ENCODE measurements at regions not wholly inside any gene's neighbourhood (a gene's known extent, or its start where the extent isn't known, plus 50 kb on each side); places are given as distances from the start of the nearest gene placed in this dataset.
"Not testable (repeated sequence)": the region's sequence is repeated elsewhere in the genome, so short reads cannot be mapped to it uniquely, and the experiment has no call there.

GRCh38 chr13:89343165-89343564 lies 1672.0 kb downstream of the SLITRK5 start:
- H3K27me3 Mint-ChIP-seq, result no peaks in the 10 kb centered on the region
- H3K36me3 Mint-ChIP-seq (ENCODE audit: low read depth), result no peaks in the 10 kb centered on the region
- no peaks in the 10 kb centered on the region for H3K4me1 Mint-ChIP-seq
- peaks cover 3% of the 10 kb centered on the region for H3K9me3 Mint-ChIP-seq
- no peak overlapping the region for H3K27ac Mint-ChIP-seq
- ChIA-PET CTCF (no interaction called here), POLR2A (no interaction called here)
- DNase-seq, result no peak
- no peak overlapping the region for H3K4me3 Mint-ChIP-seq

DNA sequence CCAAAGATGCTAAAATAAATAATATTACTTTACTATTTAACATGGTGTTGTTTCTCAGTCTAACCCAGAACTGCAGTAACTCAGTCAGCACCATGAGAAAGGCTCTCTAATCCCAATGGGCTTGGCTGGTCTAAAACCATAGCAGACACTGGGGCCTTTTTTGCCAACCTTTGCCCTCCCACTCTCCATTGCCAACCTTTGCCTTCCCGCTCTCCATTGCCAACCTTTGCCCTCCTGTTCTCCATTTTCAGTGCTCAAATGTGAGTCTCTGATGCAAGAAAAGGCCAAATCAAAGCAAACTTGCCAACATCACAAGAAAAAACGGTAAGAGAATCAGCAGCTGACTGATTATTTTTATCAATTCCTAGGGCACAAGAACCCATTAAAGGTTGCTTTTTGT lies 1681.2 kb downstream of the SLITRK5 start:
- no peaks in the 10 kb centered on the region for H3K27me3 Mint-ChIP-seq

GRCh38 chr13:89361909-89362308 lies 1690.7 kb downstream of the SLITRK5 start:
- ChIA-PET CTCF (no interaction called here), POLR2A (no interaction called here)
- H3K36me3 Mint-ChIP-seq (ENCODE audit: low read depth), result no peaks in the 10 kb centered on the region
- H3K27me3 Mint-ChIP-seq, result no peaks in the 10 kb centered on the region
- no peak overlapping the region for H3K4me3 Mint-ChIP-seq
- H3K27ac Mint-ChIP-seq, result no peak overlapping the region
- H3K4me1 Mint-ChIP-seq, result no peaks in the 10 kb centered on the region
- no peak for DNase-seq
- H3K9me3 Mint-ChIP-seq, result peaks cover 9% of the 10 kb centered on the region

More for the DNA sequence above, 1681.2 kb downstream of the SLITRK5 start:
- Mint-ChIP-seq H3K27ac (no peak overlapping the region), H3K4me3 (no peak overlapping the region), H3K9me3 (peaks cover 8% of the 10 kb centered on the region), H3K36me3 (ENCODE audit: low read depth) (no peaks in the 10 kb centered on the region), H3K4me1 (no peaks in the 10 kb centered on the region)
- POLR2A ChIA-PET, result no interaction called here
- DNase-seq, result no peak
- CTCF ChIA-PET, result no interaction called here

DNA sequence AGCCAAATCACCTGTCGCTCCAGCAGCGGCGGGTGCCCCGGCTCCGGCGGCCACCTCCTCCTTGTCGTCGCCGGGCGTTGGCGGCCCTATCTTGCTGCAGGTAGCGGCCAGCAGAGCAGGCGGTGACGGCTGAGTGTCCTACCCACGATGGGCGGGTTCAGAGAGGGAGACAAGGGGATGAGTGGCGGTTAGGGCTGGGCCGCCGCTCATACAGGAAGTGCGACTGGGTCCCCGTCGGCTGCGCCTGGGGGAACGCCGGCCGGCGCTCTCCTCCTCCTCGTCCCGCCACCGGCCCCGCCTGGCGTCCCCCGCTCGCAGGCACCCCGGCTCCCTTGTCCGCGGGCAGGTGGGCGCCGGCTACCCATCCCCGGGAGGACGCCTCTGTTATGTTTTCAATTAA lies 1692.0 kb downstream of the SLITRK5 start:
- H3K4me3 Mint-ChIP-seq, result no peak overlapping the region
- POLR2A ChIA-PET, result no interaction called here
- no peaks in the 10 kb centered on the region for H3K36me3 Mint-ChIP-seq (ENCODE audit: low read depth)
- DNase-seq, result no peak
- H3K4me1 Mint-ChIP-seq, result no peaks in the 10 kb centered on the region
- H3K9me3 Mint-ChIP-seq, result peaks cover 5% of the 10 kb centered on the region
- CTCF ChIA-PET, result no interaction called here
- no peaks in the 10 kb centered on the region for H3K27me3 Mint-ChIP-seq
- H3K27ac Mint-ChIP-seq, result no peak overlapping the region

GRCh38 chr13:89372193-89372592 lies 1701.0 kb downstream of the SLITRK5 start:
- Mint-ChIP-seq H3K36me3 (ENCODE audit: low read depth) (no peaks in the 10 kb centered on the region), H3K27ac (no peak overlapping the region)

GRCh38 chr13:89375839-89376238 lies 1704.7 kb downstream of the SLITRK5 start:
- Mint-ChIP-seq H3K36me3 (ENCODE audit: low read depth) (no peaks in the 10 kb centered on the region), H3K9me3 (peaks cover 10% of the 10 kb centered on the region), H3K4me3 (no peak overlapping the region), H3K27me3 (no peaks in the 10 kb centered on the region), H3K27ac (no peak overlapping the region), H3K4me1 (no peaks in the 10 kb centered on the region)
- no peak for DNase-seq
- CTCF ChIA-PET, result no interaction called here
- POLR2A ChIA-PET, result no interaction called here

More at GRCh38 chr13:89372193-89372592, 1701.0 kb downstream of the SLITRK5 start:
- no peaks in the 10 kb centered on the region for H3K27me3 Mint-ChIP-seq
- H3K9me3 Mint-ChIP-seq, result no peaks in the 10 kb centered on the region
- ChIA-PET CTCF (no interaction called here), POLR2A (no interaction called here)
- H3K4me1 Mint-ChIP-seq, result no peaks in the 10 kb centered on the region
- DNase-seq, result no peak
- no peak overlapping the region for H3K4me3 Mint-ChIP-seq

DNA sequence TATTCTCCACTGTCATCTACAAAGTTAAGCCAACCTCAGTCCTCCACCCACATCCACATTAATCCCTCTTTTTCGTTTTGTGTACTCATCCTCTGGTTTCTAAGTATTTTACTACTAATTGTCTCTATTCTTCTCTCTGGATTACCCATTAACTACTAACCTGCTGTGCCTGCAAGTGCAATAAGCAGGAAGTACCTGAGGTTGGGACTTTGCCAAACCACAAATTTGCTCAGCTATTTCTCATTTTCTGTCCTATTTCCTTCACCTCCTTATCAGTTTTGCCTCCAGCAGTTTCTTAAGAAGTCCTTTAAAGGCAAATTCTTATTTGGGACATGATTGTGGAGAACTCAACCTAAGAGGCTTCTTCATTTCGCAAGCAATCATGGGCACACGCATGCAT lies 1708.9 kb downstream of the SLITRK5 start:
- ChIA-PET POLR2A (no interaction called here), CTCF (no interaction called here)
- H3K27ac Mint-ChIP-seq, result no peak overlapping the region
- H3K9me3 Mint-ChIP-seq, result peaks cover 10% of the 10 kb centered on the region
- no peaks in the 10 kb centered on the region for H3K27me3 Mint-ChIP-seq
- H3K4me3 Mint-ChIP-seq, result no peak overlapping the region
- no peaks in the 10 kb centered on the region for H3K36me3 Mint-ChIP-seq (ENCODE audit: low read depth)
- no peak for DNase-seq
- no peaks in the 10 kb centered on the region for H3K4me1 Mint-ChIP-seq

DNA sequence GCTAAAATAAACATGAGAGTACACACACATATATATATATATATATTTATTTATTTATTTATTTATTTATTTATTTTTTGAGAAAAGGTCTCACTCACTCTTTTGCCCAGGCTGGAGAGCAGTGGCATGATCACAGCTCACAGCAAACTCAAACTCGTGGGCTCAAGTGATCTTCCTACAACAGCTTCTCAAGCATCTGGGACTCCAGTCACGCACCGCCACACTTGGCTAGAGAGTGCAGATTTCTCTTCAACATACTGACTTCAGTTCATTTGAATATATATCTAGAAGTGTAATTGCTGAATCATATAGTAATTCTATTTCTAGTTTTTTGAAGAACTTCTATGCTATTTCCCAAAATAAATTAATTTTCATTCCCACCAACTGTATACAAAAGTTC lies 1711.8 kb downstream of the SLITRK5 start:
- H3K9me3 Mint-ChIP-seq, result peaks cover 9% of the 10 kb centered on the region
- H3K4me3 Mint-ChIP-seq, result no peak overlapping the region
- H3K27me3 Mint-ChIP-seq, result no peaks in the 10 kb centered on the region
- ChIA-PET POLR2A (no interaction called here), CTCF (no interaction called here)
- no peaks in the 10 kb centered on the region for H3K36me3 Mint-ChIP-seq (ENCODE audit: low read depth)
- DNase-seq, result no peak
- no peak overlapping the region for H3K27ac Mint-ChIP-seq
- H3K4me1 Mint-ChIP-seq, result no peaks in the 10 kb centered on the region

DNA sequence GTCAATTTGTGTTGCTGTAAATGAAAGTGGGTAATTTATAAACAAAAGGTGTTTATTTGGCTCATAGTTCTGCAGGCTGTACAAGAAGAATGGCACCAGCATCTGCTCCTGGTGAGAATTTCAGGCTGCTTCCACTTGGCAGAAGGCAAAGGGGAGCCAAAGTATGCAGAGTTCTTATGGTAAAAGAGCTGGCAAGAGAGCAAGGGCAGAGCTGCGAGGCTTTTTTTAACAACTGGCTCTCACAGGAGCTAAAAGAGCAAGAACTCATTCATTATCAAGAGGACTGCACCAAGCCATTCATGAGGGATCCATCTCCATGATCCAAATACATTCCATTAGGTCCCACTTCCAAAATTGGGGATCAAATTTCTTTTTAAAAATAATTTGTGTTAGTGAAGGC lies 1712.7 kb downstream of the SLITRK5 start:
- ChIA-PET CTCF (no interaction called here), POLR2A (no interaction called here)
- no peaks in the 10 kb centered on the region for H3K27me3 Mint-ChIP-seq
- H3K27ac Mint-ChIP-seq, result no peak overlapping the region
- no peak for DNase-seq
- H3K36me3 Mint-ChIP-seq (ENCODE audit: low read depth), result no peaks in the 10 kb centered on the region
- H3K9me3 Mint-ChIP-seq, result peaks cover 10% of the 10 kb centered on the region
- no peak overlapping the region for H3K4me3 Mint-ChIP-seq
- no peaks in the 10 kb centered on the region for H3K4me1 Mint-ChIP-seq

GRCh38 chr13:89393758-89394304 lies 1722.7 kb downstream of the SLITRK5 start:
- POLR2A ChIA-PET, result no interaction called here
- no peak overlapping the region for H3K4me3 Mint-ChIP-seq
- CTCF ChIA-PET, result no interaction called here
- H3K27ac Mint-ChIP-seq, result no peak overlapping the region
- no peaks in the 10 kb centered on the region for H3K36me3 Mint-ChIP-seq (ENCODE audit: low read depth)
- DNase-seq, result no peak
- H3K4me1 Mint-ChIP-seq, result no peaks in the 10 kb centered on the region
- no peaks in the 10 kb centered on the region for H3K9me3 Mint-ChIP-seq
- no peaks in the 10 kb centered on the region for H3K27me3 Mint-ChIP-seq

DNA sequence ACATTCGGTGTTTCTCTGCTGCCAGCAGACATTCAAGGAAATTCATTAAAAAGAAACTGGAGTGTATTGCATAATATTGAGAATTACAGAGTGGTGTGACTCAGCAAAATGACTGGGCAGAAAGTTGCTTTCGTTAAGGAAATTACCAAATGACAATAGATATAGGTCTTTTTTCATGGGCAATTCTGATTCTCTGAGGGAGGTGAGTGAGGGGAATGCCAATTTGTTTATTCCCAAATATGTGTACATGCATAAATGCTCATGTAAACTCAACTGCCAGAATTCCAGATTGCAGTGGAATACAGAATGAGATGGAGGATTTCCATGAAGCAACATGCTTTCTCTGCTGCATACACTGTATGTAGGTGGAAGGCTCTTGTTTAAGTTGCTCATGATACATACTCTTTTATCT lies 1730.1 kb downstream of the SLITRK5 start:
- H3K9me3 Mint-ChIP-seq, result no peaks in the 10 kb centered on the region
- DNase-seq, result no peak

DNA sequence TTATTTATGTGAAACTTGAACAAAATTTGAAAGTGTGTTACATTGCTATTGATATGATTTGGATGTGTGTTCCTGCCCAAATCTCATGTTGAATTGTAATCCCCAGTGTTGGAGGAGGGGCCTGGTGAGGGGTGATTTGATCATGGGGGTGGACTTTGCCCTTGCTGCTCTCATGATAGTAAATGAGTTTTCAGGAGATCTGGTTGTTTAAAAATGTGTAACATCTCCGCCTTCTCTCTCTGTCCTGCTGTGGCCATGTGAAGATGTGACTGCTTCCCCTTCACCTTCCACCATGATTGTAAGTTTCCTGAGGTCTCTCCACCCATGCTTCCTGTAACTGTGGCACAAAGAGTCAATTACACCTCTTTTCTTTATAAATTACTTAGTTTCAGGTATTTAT lies 1731.0 kb downstream of the SLITRK5 start:
- ChIA-PET CTCF (no interaction called here), POLR2A (no interaction called here)
- no peak for DNase-seq
- Mint-ChIP-seq H3K4me1 (no peaks in the 10 kb centered on the region), H3K9me3 (no peaks in the 10 kb centered on the region), H3K4me3 (no peak overlapping the region), H3K36me3 (ENCODE audit: low read depth) (no peaks in the 10 kb centered on the region), H3K27me3 (no peaks in the 10 kb centered on the region), H3K27ac (no peak overlapping the region)

More for the DNA sequence above, 1730.1 kb downstream of the SLITRK5 start:
- ChIA-PET POLR2A (no interaction called here), CTCF (no interaction called here)
- Mint-ChIP-seq H3K36me3 (ENCODE audit: low read depth) (no peaks in the 10 kb centered on the region), H3K27me3 (no peaks in the 10 kb centered on the region), H3K27ac (no peak overlapping the region), H3K4me1 (no peaks in the 10 kb centered on the region), H3K4me3 (no peak overlapping the region)

DNA sequence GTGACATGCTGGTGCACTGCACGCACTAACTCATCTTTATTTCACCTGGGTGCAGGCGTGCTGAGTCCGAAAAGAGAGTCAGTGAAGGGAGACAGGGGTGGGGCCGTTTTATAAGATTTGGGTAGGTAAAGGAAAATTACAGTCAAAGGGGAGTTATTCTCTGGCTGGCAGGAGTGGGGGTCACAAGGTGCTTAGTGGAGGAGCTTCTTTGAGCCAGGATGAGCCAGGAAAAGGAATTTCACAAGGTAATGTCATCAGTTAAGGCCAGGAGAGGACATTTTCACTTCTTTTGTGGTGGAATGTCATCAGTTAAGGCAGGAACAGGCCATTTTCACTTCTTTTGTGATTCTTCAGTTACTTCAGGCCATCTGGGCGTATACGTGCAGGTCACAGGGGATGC lies 1734.9 kb downstream of the SLITRK5 start:
- H3K4me1 Mint-ChIP-seq; H3K27ac Mint-ChIP-seq; POLR2A ChIA-PET; DNase-seq; H3K36me3 Mint-ChIP-seq (ENCODE audit: low read depth); H3K9me3 Mint-ChIP-seq; CTCF ChIA-PET; H3K27me3 Mint-ChIP-seq; H3K4me3 Mint-ChIP-seq: not testable (repeated sequence)

DNA sequence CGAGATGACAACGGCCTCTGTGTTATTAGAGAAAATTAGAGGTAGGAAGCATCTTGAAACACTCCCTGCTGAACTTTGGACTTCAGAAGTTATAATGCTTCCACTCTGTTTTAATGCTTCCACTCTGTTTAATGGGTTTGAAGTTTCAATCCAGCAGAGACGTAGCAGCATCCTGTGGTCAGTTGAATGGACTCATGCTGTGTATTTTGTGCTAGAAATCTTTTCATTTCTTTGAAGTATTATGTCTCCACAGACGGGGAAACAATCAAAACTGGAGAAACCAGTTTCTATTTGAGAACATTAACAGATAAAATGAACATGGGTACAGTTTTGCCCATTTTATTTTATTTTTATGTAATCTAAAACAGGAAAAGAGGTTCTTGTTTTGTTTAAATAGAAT lies 1736.2 kb downstream of the SLITRK5 start:
- Mint-ChIP-seq H3K9me3 (peaks cover 5% of the 10 kb centered on the region), H3K36me3 (ENCODE audit: low read depth) (no peaks in the 10 kb centered on the region), H3K27me3 (no peaks in the 10 kb centered on the region), H3K4me3 (no peak overlapping the region), H3K27ac (no peak overlapping the region), H3K4me1 (no peaks in the 10 kb centered on the region)
- POLR2A ChIA-PET, result no interaction called here
- CTCF ChIA-PET, result no interaction called here
- no peak for DNase-seq

GRCh38 chr13:89432997-89433396 lies 1761.8 kb downstream of the SLITRK5 start:
- no peaks in the 10 kb centered on the region for H3K27me3 Mint-ChIP-seq
- H3K4me1 Mint-ChIP-seq, result no peaks in the 10 kb centered on the region
- H3K27ac Mint-ChIP-seq, result no peak overlapping the region
- ChIA-PET CTCF (no interaction called here), POLR2A (no interaction called here)
- H3K4me3 Mint-ChIP-seq, result no peak overlapping the region
- no peaks in the 10 kb centered on the region for H3K36me3 Mint-ChIP-seq (ENCODE audit: low read depth)
- DNase-seq, result no peak
- peaks cover 9% of the 10 kb centered on the region for H3K9me3 Mint-ChIP-seq

All from activated CD4-positive, alpha-beta memory T cell treated with anti-CD3 and anti-CD28 coated beads, Interleukin-2, amount 10 ng/mL, durations not matched to agents 7 days and 5 days (primary cell).